IPS-20b (cell line): ENCODE measurements at regions not wholly inside any gene's neighbourhood (a gene's known extent, or its start where the extent isn't known, plus 50 kb on each side); places are given as distances from the start of the nearest gene placed in this dataset.

Source experiments
- H3K27ac ChIP-seq: one replicate; pipeline ENCODE4 v1.5.1; 2013; ENCODE audit warnings: low read length
- H3K27me3 ChIP-seq: 2 replicates; pipeline ENCODE4 v1.6.1; 2013; ENCODE audit warnings: mild to moderate bottlenecking, low read length, inconsistent platforms; ENCODE audit not compliant: insufficient read depth
- H3K36me3 ChIP-seq: 2 replicates; pipeline ENCODE4 v1.6.1; 2013; ENCODE audit warnings: low read depth, mild to moderate bottlenecking, inconsistent platforms, low read length, moderate library complexity; ENCODE audit not compliant: insufficient read depth
- H3K4me1 ChIP-seq: 2 replicates; pipeline ENCODE4 v1.6.1; 2013; ENCODE audit warnings: mild to moderate bottlenecking, control low read depth, inconsistent platforms, low read length, moderate library complexity; ENCODE audit not compliant: insufficient read depth
- H3K4me3 ChIP-seq: 2 replicates; pipeline ENCODE4 v1.5.1; 2013; ENCODE audit warnings: mild to moderate bottlenecking, low read length, inconsistent platforms
- H3K9ac ChIP-seq: 2 replicates; pipeline ENCODE4 v1.6.1; 2013; ENCODE audit warnings: low read depth, mild to moderate bottlenecking, inconsistent platforms, low read length, moderate library complexity
- H3K9me3 ChIP-seq: 2 replicates; pipeline ENCODE4 v1.6.1; 2013; ENCODE audit warnings: mild to moderate bottlenecking, low read depth, low read length, inconsistent platforms; ENCODE audit not compliant: insufficient read depth

DNA sequence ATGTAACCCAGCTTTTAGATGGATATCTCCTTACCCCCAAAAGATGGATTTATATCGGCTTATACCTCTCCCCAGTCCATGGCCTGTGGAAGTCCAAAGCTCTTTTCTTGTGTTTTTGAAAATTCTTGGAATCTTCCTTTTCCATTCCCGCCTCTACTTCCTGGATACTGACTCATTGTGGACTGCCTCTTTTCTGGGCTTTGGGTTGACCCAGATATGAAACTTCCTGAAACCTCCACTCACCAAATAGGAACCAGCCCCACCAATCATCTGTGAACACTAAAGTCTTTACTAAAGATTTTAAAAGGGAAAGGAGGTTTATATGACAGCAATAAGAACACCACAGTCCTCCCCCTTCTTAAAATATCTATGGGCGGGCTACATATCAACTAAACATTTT lies 163.4 kb upstream of the SYN3 start:
- H3K9me3 ChIP-seq, result no peaks in the 10 kb centered on the region
- no peaks in the 10 kb centered on the region for H3K36me3 ChIP-seq
- H3K27me3 ChIP-seq, result peaks cover 14% of the 10 kb centered on the region; the same call in 1 of the 2 replicates
- H3K4me1 ChIP-seq, result no peaks in the 10 kb centered on the region
- H3K27ac ChIP-seq, result no peak overlapping the region
- no peak overlapping the region for H3K4me3 ChIP-seq
- H3K9ac ChIP-seq, result no peak overlapping the region

DNA sequence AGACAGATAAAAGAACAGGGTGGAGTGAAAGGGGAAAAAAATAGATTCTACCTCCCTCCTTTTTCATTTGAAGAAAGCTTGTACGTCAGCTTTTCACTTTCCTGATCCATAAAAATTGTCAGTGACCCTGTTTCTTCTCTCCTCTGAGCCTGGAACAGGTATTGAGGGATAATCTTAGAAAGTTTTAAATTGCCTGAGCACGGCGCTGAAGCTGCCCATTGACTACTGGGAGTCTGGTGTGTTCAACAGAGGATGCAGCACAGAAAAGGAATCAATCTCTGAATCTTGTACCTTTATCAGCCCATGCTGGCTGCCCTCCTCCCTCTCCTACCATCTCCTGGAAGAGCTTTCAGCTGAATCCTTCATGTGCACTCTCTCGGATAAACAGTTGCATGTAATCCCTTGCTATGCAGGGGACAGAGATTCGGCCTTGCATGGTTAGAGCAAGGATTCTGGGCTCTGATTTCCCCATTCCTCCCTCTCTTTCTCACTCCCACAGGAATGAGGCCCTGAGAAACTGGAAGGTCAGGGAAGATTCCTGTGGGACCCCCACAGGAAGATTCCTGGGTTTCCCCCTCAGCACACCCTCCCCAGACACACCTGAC lies 162.4 kb upstream of the SYN3 start:
- H3K9ac ChIP-seq, result no peak overlapping the region
- no peak overlapping the region for H3K27ac ChIP-seq
- H3K9me3 ChIP-seq, result no peaks in the 10 kb centered on the region
- H3K27me3 ChIP-seq, result peaks cover 14% of the 10 kb centered on the region; the same call in 1 of the 2 replicates
- no peaks in the 10 kb centered on the region for H3K36me3 ChIP-seq
- H3K4me1 ChIP-seq, result no peaks in the 10 kb centered on the region
- no peak overlapping the region for H3K4me3 ChIP-seq

GRCh38 chr22:33219648-33220384 lies 161.6 kb upstream of the SYN3 start:
- H3K27ac ChIP-seq, result no peak overlapping the region
- H3K4me1 ChIP-seq, result no peaks in the 10 kb centered on the region
- no peaks in the 10 kb centered on the region for H3K36me3 ChIP-seq
- no peaks in the 10 kb centered on the region for H3K9me3 ChIP-seq
- no peak overlapping the region for H3K9ac ChIP-seq
- H3K4me3 ChIP-seq, result no peak overlapping the region
- peaks cover 14% of the 10 kb centered on the region; the same call in 1 of the 2 replicates for H3K27me3 ChIP-seq

GRCh38 chr22:33213383-33214075 lies 155.3 kb upstream of the SYN3 start:
- H3K27me3 ChIP-seq, result peaks cover 26% of the 10 kb centered on the region
- no peaks in the 10 kb centered on the region for H3K9me3 ChIP-seq
- no peak overlapping the region for H3K4me3 ChIP-seq
- H3K36me3 ChIP-seq, result no peaks in the 10 kb centered on the region
- H3K9ac ChIP-seq, result no peak overlapping the region
- no peaks in the 10 kb centered on the region for H3K4me1 ChIP-seq
- no peak overlapping the region for H3K27ac ChIP-seq

DNA sequence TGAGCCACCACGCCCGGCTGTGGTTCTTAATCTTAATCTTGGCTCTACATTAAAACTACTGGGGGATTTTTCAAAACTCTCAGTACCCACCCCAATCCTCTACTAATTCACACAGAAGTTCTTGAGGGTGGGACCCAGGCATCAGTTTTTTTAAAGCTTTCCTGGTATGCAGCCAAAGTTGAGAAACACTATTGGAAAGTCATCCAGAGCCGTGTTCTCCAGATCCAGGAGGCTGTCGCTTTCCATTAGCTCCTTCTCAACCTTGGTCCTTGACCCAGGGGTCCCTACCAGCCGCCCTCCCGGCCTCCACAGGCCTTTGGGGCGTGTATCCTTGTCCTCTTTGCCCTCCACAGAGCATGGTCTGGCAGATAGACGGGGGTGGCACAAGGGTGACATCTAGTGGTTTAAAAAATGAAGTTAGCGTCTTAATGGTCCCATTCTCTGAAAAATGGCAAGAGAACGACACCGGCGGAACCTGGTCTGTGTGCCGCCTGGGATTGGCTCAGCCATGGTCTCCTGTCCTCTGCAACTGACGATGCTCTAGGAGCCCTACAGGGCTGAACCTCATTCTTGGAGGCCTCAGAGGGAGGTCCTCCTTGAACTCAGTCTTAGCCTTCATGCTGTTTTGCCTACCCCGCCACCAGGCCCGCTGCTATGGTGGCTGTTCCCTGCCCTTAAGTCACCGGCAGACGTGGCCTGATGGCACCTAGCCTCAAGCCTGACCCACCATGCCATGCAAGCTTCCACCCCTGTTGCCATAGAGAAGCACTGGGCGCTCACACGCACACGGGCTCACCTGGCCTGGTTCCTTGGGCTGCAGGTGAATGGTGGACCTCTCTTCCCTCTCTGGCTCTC lies 152.0 kb upstream of the SYN3 start:
- Histone ChIP-seq H3K9me3 (no peaks in the 10 kb centered on the region), H3K4me3 (no peak overlapping the region), H3K27me3 (peaks cover 52% of the 10 kb centered on the region)

DNA sequence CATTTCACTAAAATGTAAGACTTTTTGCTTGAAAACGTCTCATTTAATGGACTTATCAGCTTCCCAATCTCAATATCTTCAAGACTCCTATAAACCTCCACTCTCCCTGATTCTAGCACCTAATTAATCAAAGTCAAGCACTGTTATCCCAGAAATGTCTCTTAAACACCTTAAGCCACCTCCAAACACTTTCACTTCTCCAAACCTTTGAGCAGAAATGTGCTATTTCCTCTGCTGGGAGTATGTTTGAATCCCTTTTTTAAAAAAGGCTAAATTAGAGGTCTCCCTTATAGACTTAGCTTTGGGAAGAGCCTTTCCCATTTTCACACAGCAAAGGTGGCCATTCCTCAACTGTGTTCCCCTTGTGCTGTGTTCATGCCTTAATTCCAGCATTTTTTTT lies 146.2 kb upstream of the SYN3 start:
- Histone ChIP-seq H3K27me3 (peaks cover 69% of the 10 kb centered on the region), H3K9ac (no peak overlapping the region), H3K36me3 (no peaks in the 10 kb centered on the region), H3K27ac (no peak overlapping the region), H3K9me3 (no peaks in the 10 kb centered on the region), H3K4me3 (no peak overlapping the region), H3K4me1 (no peaks in the 10 kb centered on the region)

More for the DNA sequence above, 152.0 kb upstream of the SYN3 start:
- Histone ChIP-seq H3K4me1 (no peaks in the 10 kb centered on the region), H3K27ac (no peak overlapping the region), H3K9ac (no peak overlapping the region), H3K36me3 (no peaks in the 10 kb centered on the region)

DNA sequence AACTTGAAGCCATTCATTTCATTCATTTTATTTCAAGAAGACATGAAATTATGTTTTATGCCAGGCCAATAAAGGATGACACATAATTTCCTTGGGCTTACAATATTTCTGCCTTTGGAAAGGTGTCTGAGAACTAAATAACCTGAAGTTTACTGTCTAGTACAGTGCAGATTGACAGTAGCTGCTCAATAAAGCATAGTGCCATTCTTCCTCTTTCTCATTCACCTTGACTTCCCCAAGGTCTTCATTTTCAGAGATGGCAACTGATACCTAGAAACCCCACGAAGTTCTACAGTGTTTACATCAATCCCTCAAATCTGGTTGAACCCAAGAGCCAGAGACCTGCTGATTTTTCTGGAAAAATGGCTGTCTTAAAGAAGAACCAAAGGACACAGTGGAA lies 144.3 kb upstream of the SYN3 start:
- peaks cover 58% of the 10 kb centered on the region for H3K27me3 ChIP-seq
- no peak overlapping the region for H3K27ac ChIP-seq
- no peak overlapping the region for H3K4me3 ChIP-seq
- no peaks in the 10 kb centered on the region for H3K4me1 ChIP-seq
- H3K9ac ChIP-seq, result no peak overlapping the region
- H3K9me3 ChIP-seq, result no peaks in the 10 kb centered on the region
- no peaks in the 10 kb centered on the region for H3K36me3 ChIP-seq

DNA sequence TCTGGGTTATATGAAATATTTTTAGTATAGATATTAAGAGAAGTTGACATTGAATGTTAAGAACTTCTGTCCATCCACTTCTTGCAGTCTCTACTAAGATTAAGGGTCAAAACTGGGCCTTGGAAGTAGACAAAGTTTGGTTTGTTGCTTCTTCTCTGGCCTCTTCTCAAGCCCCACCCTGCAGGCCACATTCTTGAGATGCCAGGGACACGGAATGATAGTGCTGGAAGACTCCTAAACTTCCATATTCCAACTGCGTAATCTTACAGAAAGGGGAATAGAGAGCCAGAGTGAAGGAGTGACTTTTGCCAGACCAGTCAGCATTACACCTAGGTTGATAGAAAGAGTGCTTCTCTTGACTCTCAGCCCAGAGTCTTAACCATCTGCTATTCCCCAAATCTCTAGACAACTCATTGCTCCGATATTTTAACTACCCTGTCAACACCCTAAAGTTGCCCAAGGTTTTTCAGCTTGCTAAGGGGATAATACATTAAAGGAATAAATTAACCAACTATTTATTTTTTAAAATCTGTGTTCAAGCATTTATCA lies 136.4 kb upstream of the SYN3 start:
- H3K9ac ChIP-seq, result no peak overlapping the region
- H3K9me3 ChIP-seq, result no peaks in the 10 kb centered on the region
- no peak overlapping the region for H3K4me3 ChIP-seq
- H3K4me1 ChIP-seq, result peaks cover 7% of the 10 kb centered on the region
- no peaks in the 10 kb centered on the region for H3K36me3 ChIP-seq
- peaks cover 12% of the 10 kb centered on the region; the same call in 1 of the 2 replicates for H3K27me3 ChIP-seq
- no peak overlapping the region for H3K27ac ChIP-seq

GRCh38 chr22:33192156-33192555 lies 134.0 kb upstream of the SYN3 start:
- no peak overlapping the region for H3K27ac ChIP-seq
- no peaks in the 10 kb centered on the region for H3K9me3 ChIP-seq
- H3K4me1 ChIP-seq, result peaks cover 7% of the 10 kb centered on the region
- H3K4me3 ChIP-seq, result no peak overlapping the region
- no peak overlapping the region for H3K9ac ChIP-seq
- H3K27me3 ChIP-seq, result peaks cover 15% of the 10 kb centered on the region; the same call in 1 of the 2 replicates
- H3K36me3 ChIP-seq, result no peaks in the 10 kb centered on the region

- Histone ChIP-seq H3K27ac (no peak overlapping the region), H3K27me3 (peaks cover 15% of the 10 kb centered on the region; the same call in 1 of the 2 replicates), H3K9ac (no peak overlapping the region), H3K36me3 (no peaks in the 10 kb centered on the region), H3K9me3 (no peaks in the 10 kb centered on the region), H3K4me3 (no peak overlapping the region), H3K4me1 (no peaks in the 10 kb centered on the region)
Observed at GRCh38 chr22:33188326-33188725, 130.1 kb upstream of the SYN3 start.

DNA sequence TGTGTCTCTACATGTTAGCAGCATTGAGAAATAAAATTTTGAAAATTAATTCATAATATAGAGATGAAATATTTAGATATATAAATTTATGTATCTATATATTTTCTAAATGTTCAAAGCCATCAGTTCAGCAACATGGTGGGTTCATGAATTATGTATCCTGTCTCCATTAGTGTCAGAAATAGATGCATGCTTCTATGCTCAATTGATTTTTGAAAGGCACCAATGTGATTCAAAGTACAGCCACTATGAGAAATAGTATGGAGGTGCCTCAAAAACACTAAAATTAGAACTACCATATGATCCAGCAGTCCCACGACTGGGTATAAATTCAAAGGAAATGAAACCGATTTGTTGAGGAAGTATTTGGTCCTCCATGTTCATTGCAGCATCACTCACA lies 128.6 kb upstream of the SYN3 start:
- no peak overlapping the region for H3K4me3 ChIP-seq
- no peaks in the 10 kb centered on the region for H3K36me3 ChIP-seq
- no peak overlapping the region for H3K27ac ChIP-seq
- 0 out of 2 replicates have a peak, but pooled peaks cover 5% of the 10 kb centered on the region for H3K9me3 ChIP-seq
- H3K9ac ChIP-seq, result no peak overlapping the region
- no peaks in the 10 kb centered on the region for H3K4me1 ChIP-seq
- H3K27me3 ChIP-seq, result peaks cover 15% of the 10 kb centered on the region; the same call in 1 of the 2 replicates
